ENCODE measurements at regions not wholly inside any gene's neighbourhood (a gene's known extent, or its start where the extent isn't known, plus 50 kb on each side); places are given as distances from the start of the nearest gene placed in this dataset.

- TF ChIP-seq, protein P1, sequence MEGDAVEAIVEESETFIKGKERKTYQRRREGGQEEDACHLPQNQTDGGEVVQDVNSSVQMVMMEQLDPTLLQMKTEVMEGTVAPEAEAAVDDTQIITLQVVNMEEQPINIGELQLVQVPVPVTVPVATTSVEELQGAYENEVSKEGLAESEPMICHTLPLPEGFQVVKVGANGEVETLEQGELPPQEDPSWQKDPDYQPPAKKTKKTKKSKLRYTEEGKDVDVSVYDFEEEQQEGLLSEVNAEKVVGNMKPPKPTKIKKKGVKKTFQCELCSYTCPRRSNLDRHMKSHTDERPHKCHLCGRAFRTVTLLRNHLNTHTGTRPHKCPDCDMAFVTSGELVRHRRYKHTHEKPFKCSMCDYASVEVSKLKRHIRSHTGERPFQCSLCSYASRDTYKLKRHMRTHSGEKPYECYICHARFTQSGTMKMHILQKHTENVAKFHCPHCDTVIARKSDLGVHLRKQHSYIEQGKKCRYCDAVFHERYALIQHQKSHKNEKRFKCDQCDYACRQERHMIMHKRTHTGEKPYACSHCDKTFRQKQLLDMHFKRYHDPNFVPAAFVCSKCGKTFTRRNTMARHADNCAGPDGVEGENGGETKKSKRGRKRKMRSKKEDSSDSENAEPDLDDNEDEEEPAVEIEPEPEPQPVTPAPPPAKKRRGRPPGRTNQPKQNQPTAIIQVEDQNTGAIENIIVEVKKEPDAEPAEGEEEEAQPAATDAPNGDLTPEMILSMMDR (IDR thresholded peaks at IDR 0.05 in 2 of 3, conservative IDR thresholded peaks at IDR 0.05 in 1 of 3; ENCODE audit: insufficient read depth in 2 of 3, low read depth in 1 of 3, low read length in 3 of 3), result no peak
- TF ChIP-seq RCOR1 (IDR thresholded peaks at IDR 0.05; ENCODE audit: borderline replicate concordance in 1 of 2, low read depth in 2 of 2, low read length in 2 of 2) (no peak), GABPA (tag; conservative IDR thresholded peaks at IDR 0.05; ENCODE audit: low read depth) (no peak), REST (IDR thresholded peaks at IDR 0.05; ENCODE audit: borderline replicate concordance) (no peak), REST (CRISPR knock-in tag; IDR thresholded peaks at IDR 0.05; ENCODE audit: low read depth) (no peak), CBX1 (IDR thresholded peaks at IDR 0.05; ENCODE audit: low read depth) (no peak), HDGF (IDR thresholded peaks at IDR 0.05) (no peak), CBFB (CRISPR knock-in tag; IDR thresholded peaks at IDR 0.05) (no peak), POLR2AphosphoS5 (IDR thresholded peaks at IDR 0.05; ENCODE audit: control insufficient read depth, insufficient read depth, low read depth, low read length) (no peak), E2F6 (IDR thresholded peaks at IDR 0.05; ENCODE audit: borderline replicate concordance in 1 of 2, extremely low read depth in 1 of 2, insufficient read depth in 1 of 2, insufficient read length in 1 of 2, low read depth in 1 of 2, low read length in 1 of 2, poor library complexity in 1 of 2, severe bottlenecking in 1 of 2) (no peak)
- TF ChIP-seq, protein P2, sequence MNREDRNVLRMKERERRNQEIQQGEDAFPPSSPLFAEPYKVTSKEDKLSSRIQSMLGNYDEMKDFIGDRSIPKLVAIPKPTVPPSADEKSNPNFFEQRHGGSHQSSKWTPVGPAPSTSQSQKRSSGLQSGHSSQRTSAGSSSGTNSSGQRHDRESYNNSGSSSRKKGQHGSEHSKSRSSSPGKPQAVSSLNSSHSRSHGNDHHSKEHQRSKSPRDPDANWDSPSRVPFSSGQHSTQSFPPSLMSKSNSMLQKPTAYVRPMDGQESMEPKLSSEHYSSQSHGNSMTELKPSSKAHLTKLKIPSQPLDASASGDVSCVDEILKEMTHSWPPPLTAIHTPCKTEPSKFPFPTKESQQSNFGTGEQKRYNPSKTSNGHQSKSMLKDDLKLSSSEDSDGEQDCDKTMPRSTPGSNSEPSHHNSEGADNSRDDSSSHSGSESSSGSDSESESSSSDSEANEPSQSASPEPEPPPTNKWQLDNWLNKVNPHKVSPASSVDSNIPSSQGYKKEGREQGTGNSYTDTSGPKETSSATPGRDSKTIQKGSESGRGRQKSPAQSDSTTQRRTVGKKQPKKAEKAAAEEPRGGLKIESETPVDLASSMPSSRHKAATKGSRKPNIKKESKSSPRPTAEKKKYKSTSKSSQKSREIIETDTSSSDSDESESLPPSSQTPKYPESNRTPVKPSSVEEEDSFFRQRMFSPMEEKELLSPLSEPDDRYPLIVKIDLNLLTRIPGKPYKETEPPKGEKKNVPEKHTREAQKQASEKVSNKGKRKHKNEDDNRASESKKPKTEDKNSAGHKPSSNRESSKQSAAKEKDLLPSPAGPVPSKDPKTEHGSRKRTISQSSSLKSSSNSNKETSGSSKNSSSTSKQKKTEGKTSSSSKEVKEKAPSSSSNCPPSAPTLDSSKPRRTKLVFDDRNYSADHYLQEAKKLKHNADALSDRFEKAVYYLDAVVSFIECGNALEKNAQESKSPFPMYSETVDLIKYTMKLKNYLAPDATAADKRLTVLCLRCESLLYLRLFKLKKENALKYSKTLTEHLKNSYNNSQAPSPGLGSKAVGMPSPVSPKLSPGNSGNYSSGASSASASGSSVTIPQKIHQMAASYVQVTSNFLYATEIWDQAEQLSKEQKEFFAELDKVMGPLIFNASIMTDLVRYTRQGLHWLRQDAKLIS (CRISPR knock-in tag; IDR thresholded peaks at IDR 0.05), result no peak
These were observed 266.7 kb upstream of the SDK2 start for GRCh38 chr17:73910821-73911515.
